Stimulated activated CD4-positive, alpha-beta T cell treated with anti-CD3 and anti-CD28 coated beads, Interleukin-12 subunit alpha, Interleukin-12 subunit beta, amount 100 ng/mL, for 4 hours (primary cell): ENCODE measurements at regions not wholly inside any gene's neighbourhood (a gene's known extent, or its start where the extent isn't known, plus 50 kb on each side); places are given as distances from the start of the nearest gene placed in this dataset.

Source experiments
- DNase-seq: peaks from one replicate; pipeline ENCODE4 v3.0.0-alpha.2; 2020

DNA sequence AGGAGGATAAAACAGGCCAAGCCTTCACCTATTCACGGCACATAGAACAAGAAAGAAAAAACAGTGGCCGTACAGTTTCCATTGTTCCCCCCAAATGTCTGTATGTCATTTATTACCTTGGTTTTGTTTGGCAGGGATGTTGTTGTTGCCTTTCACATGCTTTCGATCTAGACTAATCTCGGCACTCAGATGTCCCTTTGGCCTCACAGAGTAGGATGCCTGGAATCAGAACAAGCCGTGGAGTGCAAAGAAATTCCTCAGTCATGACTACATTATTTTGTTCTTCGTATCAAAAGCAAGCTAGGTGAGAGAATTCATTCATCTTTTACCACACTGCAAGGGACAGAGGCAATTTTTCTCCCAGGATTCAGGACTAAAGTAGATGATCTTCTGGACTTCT lies 106.9 kb downstream of the SMIM20 start:
- no peak for DNase-seq

DNA sequence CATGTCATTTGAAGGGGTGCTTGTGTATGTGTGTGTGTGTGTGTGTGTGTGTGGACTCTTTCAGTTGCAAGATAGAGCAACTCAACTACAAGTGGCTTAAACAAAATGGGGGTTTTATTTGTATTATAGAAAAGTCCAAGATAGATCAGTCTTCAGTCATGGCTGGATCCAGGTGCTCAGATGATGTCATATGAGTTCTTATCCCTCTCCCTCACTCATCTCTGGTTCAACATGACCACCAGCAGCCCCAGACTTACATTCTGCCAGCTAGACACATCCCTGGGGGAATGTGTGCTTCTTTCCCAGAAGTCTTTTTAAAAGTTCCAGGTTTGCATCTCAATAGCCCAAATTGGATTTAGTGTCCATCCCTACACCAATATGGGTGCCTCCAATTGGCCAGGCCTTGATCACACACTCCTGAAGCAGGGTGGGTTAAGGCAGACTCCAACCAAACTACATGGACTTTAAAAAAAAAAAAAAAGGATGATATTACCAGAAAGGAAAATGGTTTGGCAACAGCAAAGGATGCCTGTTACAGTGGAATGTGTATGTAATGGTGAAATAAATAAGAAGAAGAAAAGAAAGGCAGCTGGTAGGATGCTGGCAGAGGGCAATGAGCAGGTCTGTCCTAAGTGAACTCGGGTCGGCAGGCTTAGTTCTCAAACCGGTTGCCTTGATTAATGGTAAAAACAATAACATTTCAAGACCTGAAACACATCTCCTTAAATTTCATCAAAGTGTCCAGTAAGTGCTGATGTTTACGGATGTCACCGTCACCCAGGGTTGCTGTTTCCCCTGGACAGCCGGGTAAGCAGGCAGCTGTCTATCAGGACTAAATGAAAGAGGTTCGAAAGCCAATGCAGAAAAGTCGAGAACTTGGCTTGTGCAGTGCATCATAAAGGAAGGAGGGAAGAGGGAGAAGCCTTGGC lies 107.7 kb downstream of the SMIM20 start:
- DNase-seq, result no peak

DNA sequence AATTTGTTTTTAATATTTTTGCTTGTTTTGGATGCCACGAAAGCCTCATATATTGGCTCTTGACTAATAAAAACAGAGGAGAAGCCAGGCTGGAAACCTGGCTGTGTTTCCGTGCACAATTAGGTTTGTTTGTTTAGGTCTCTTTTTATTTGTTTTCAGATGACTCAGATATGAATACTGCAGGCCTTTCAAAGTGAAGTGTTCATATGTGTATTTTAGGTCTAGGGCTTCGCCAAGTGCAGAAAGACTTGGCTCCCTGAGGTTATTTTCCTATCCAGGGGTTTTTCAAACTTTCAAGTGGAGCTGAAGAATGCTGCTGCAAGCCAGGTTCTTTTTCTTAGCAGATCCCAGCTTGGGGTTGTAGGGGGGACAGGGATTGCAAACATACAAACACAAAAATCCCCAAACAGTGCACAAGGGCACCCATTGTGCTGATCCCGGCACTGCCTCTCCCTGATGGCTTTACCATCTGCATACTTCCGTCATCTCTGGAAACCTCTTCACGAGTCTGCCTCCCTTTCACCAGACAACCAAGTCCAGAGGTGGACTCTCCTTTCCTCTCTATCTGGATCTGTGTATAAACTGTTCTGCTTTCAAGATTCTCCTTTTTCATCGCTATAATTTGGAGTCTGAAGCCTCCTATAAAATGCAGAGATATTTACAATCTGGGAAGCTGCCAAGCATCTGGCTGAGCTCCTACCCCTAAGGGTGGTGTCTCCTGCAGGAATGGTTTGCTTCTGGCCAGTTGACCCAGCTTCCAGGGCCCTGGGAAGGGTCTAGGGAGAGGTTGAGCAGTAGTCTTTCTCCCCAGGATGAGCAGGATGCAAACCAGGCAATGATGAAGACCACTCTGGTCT lies 108.6 kb downstream of the SMIM20 start:
- no peak for DNase-seq

GRCh38 chr4:26023203-26023972 lies 109.4 kb downstream of the SMIM20 start:
- no peak for DNase-seq

GRCh38 chr4:26024079-26024478 lies 110.1 kb downstream of the SMIM20 start:
- no peak for DNase-seq

DNA sequence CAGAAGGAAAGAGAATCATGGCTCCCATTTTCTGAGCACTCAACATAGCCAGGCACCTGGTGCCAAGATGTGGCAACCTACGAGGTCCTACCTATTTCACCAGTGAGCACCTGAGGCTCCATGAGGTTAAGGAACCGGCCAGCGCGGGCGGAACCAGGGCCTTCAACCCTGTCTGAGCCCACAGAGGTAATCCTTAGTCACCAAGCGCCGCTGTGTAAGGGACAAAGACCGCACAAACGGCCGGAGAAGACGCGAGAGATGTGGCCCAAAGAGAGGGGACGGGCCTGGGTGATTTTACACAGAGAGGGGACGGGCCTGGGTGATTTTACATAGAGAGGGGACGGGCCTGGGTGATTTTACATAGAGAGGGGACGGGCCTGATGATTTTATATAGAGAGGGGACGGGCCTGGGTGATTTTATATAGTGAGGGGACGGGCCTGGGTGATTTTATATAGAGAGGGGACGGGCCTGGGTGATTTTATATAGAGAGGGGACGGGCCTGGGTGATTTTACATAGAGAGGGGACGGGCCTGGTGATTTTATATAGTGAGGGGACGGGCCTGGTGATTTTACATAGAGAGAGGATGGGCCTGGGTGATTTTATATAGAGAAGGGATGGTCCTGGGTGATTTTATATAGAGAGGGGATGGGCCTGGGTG lies 114.2 kb downstream of the SMIM20 start:
- no peak for DNase-seq

- peak; percentile 78 for DNase-seq
Observed at GRCh38 chr4:26028793-26029567, 115.0 kb downstream of the SMIM20 start.

- DNase-seq, result no peak
Observed at GRCh38 chr4:26029568-26030131, 115.6 kb downstream of the SMIM20 start.

DNA sequence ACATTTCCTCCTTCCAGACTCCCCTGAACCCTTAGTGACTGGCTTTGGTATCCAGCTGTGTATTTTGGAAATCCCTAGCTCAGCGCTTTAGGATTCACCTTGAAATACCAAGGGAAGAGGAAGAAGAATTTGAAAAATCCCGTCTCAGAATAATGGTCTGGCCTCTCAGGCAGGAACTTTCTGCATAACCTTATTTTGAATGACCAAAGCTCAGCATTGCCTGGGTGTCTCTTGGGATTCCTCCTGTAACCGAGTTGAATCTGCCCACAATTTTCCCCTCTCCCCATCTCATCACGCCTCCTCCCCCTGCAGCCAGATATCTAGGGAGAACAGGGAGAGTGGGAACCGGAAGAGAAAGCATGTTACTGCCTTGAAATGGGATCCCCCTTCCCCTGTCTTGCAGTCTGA lies 116.2 kb downstream of the SMIM20 start:
- no peak for DNase-seq

DNA sequence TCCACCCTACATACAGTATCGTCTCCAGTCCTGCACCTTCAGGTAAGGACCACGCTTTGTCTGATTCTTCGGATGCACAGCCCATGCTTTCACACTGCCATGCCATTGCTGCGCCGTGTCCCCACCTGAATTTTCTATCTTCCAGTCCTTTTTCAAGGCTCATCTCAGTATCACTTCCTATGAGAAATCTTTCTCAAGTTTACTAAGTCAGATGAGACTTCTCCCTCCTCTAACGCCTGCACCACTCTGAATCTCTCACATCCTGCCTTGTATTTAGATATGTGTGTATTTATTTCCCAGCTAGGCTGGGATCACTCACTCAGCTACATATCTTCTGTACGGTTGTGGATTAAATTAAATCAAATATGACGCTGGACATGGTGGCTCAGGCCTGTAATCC lies 116.8 kb downstream of the SMIM20 start:
- DNase-seq, result no peak

DNA sequence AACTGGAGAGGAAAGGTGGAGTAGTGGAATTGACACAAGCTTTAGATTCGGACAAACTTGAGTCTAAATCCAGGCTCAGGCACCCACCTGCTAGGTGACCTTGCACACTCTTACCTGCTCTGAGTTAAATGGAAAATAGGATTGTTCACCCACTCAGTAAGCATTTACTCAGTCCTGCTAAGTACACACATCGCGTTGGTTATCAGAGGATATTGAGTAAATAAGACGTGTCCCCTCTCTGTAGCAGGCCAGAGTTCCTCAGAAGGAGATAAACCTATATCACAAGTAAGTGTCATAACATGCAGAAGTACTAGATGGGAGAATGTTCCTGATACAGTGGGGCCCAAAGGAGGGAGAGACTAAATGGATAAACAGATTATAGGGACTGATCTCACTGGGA lies 117.7 kb downstream of the SMIM20 start:
- no peak for DNase-seq

- no peak for DNase-seq
Observed at GRCh38 chr4:26032142-26032541, 118.1 kb downstream of the SMIM20 start.

GRCh38 chr4:26032630-26033317 lies 118.8 kb downstream of the SMIM20 start:
- DNase-seq, result no peak

DNA sequence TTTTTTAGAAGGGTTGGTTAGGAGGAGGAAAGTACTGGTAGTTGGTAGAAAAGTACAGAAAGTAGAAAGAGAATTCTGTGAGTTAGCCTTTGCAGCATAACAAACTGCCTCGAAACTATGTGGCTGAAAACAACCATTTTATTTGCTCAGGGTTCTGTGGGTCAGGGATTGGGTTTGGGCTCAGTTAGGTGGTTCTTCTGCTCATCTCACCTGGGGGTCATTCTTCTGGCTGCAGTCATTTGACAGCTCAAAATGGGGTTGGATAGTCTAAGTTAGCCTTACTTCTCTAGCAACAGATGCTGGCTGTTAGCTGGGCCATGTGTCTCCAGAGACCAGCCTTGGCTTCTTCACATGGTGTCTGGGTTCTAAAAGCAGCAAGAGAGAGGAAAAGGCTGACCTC lies 119.4 kb downstream of the SMIM20 start:
- no peak for DNase-seq

- DNase-seq, result no peak
Observed at GRCh38 chr4:26034849-26035248, 120.8 kb downstream of the SMIM20 start.

GRCh38 chr4:26035921-26036320 lies 121.9 kb downstream of the SMIM20 start:
- DNase-seq, result no peak

- DNase-seq, result no peak
Observed at GRCh38 chr4:26039639-26040359, 125.8 kb downstream of the SMIM20 start.

- no peak for DNase-seq
Observed at GRCh38 chr4:26044524-26044923, 130.5 kb downstream of the SMIM20 start.

GRCh38 chr4:26044983-26045382 lies 131.0 kb downstream of the SMIM20 start:
- DNase-seq, result no peak

GRCh38 chr4:26047795-26048194 lies 133.8 kb downstream of the SMIM20 start:
- no peak for DNase-seq
